ENCODE measurements at regions not wholly inside any gene's neighbourhood (a gene's known extent, or its start where the extent isn't known, plus 50 kb on each side); places are given as distances from the start of the nearest gene placed in this dataset.
"Not testable (repeated sequence)": the region's sequence is repeated elsewhere in the genome, so short reads cannot be mapped to it uniquely, and the experiment has no call there.

- DNase-seq (ENCODE audit: low read depth in 2 of 2), result no peak
Observed at GRCh38 chr13:65943708-65944107, 1286.4 kb downstream of the PCDH9 start.

GRCh38 chr13:65943024-65943423 lies 1287.1 kb downstream of the PCDH9 start:
- DNase-seq (ENCODE audit: low read depth in 2 of 2), result no peak

GRCh38 chr13:65940720-65941119 lies 1289.4 kb downstream of the PCDH9 start:
- no peak for DNase-seq (ENCODE audit: low read depth in 2 of 2)

GRCh38 chr13:65937251-65937650 lies 1292.9 kb downstream of the PCDH9 start:
- no peak for DNase-seq (ENCODE audit: low read depth in 2 of 2)

- DNase-seq (ENCODE audit: low read depth in 2 of 2), result no peak
Observed at GRCh38 chr13:65936249-65936648, 1293.9 kb downstream of the PCDH9 start.

GRCh38 chr13:65932587-65933239 lies 1297.4 kb downstream of the PCDH9 start:
- DNase-seq (ENCODE audit: low read depth in 2 of 2), result no peak

- DNase-seq (ENCODE audit: low read depth in 2 of 2), result no peak
Observed at GRCh38 chr13:65932013-65932412, 1298.1 kb downstream of the PCDH9 start.

GRCh38 chr13:65929436-65929835 lies 1300.7 kb downstream of the PCDH9 start:
- DNase-seq (ENCODE audit: low read depth in 2 of 2), result no peak

GRCh38 chr13:65926750-65927171 lies 1303.4 kb downstream of the PCDH9 start:
- DNase-seq (ENCODE audit: low read depth in 2 of 2), result no peak

- not testable (repeated sequence) for DNase-seq (ENCODE audit: low read depth in 2 of 2)
Observed at GRCh38 chr13:65922846-65923245, 1307.3 kb downstream of the PCDH9 start.

GRCh38 chr13:65921933-65922332 lies 1308.2 kb downstream of the PCDH9 start:
- DNase-seq (ENCODE audit: low read depth in 2 of 2), result no peak

- DNase-seq (ENCODE audit: low read depth in 2 of 2), result no peak
Observed at GRCh38 chr13:65917731-65918130, 1312.4 kb downstream of the PCDH9 start.

GRCh38 chr13:65915195-65915594 lies 1314.9 kb downstream of the PCDH9 start:
- DNase-seq (ENCODE audit: low read depth in 2 of 2), result no peak

GRCh38 chr13:65914716-65915115 lies 1315.4 kb downstream of the PCDH9 start:
- no peak for DNase-seq (ENCODE audit: low read depth in 2 of 2)

- no peak for DNase-seq (ENCODE audit: low read depth in 2 of 2)
Observed at GRCh38 chr13:65913173-65913572, 1317.0 kb downstream of the PCDH9 start.

GRCh38 chr13:65912516-65912915 lies 1317.6 kb downstream of the PCDH9 start:
- DNase-seq (ENCODE audit: low read depth in 2 of 2), result no peak

- DNase-seq (ENCODE audit: low read depth in 2 of 2), result no peak
Observed at GRCh38 chr13:65911546-65912193, 1318.5 kb downstream of the PCDH9 start.

- DNase-seq (ENCODE audit: low read depth in 2 of 2), result no peak
Observed at GRCh38 chr13:65909501-65909900, 1320.6 kb downstream of the PCDH9 start.

- DNase-seq (ENCODE audit: low read depth in 2 of 2), result no peak
Observed at GRCh38 chr13:65907666-65908525, 1322.2 kb downstream of the PCDH9 start.

GRCh38 chr13:65901723-65902122 lies 1328.4 kb downstream of the PCDH9 start:
- DNase-seq (ENCODE audit: low read depth in 2 of 2), result no peak

GRCh38 chr13:65894049-65894448 lies 1336.1 kb downstream of the PCDH9 start:
- DNase-seq (ENCODE audit: low read depth in 2 of 2), result no peak

- DNase-seq (ENCODE audit: low read depth in 2 of 2), result no peak
Observed at GRCh38 chr13:65892859-65893258, 1337.3 kb downstream of the PCDH9 start.

- no peak for DNase-seq (ENCODE audit: low read depth in 2 of 2)
Observed at GRCh38 chr13:65889368-65889767, 1340.8 kb downstream of the PCDH9 start.
